ENCODE measurements at regions not wholly inside any gene's neighbourhood (a gene's known extent, or its start where the extent isn't known, plus 50 kb on each side); places are given as distances from the start of the nearest gene placed in this dataset.

GRCh38 chr7:21185653-21186265 is 242.1 kb upstream of the SP4 start:
- TF ChIP-seq, protein P1, sequence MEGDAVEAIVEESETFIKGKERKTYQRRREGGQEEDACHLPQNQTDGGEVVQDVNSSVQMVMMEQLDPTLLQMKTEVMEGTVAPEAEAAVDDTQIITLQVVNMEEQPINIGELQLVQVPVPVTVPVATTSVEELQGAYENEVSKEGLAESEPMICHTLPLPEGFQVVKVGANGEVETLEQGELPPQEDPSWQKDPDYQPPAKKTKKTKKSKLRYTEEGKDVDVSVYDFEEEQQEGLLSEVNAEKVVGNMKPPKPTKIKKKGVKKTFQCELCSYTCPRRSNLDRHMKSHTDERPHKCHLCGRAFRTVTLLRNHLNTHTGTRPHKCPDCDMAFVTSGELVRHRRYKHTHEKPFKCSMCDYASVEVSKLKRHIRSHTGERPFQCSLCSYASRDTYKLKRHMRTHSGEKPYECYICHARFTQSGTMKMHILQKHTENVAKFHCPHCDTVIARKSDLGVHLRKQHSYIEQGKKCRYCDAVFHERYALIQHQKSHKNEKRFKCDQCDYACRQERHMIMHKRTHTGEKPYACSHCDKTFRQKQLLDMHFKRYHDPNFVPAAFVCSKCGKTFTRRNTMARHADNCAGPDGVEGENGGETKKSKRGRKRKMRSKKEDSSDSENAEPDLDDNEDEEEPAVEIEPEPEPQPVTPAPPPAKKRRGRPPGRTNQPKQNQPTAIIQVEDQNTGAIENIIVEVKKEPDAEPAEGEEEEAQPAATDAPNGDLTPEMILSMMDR (IDR thresholded peaks at IDR 0.05) = no peak
- TF ChIP-seq POLR2AphosphoS5 (IDR thresholded peaks at IDR 0.05) = no peak
- TF ChIP-seq POLR2A (IDR thresholded peaks at IDR 0.05) = no peak

All from suprapubic skin (tissue), 4 donors.